NK-92 treated with Interleukin-12 subunit alpha and Interleukin-12 subunit beta, amount 100 ng/mL, for 24 hours (cell line): ENCODE measurements at regions not wholly inside any gene's neighbourhood (a gene's known extent, or its start where the extent isn't known, plus 50 kb on each side); places are given as distances from the start of the nearest gene placed in this dataset.
"Not testable (repeated sequence)": the region's sequence is repeated elsewhere in the genome, so short reads cannot be mapped to it uniquely, and the experiment has no call there.

Experiments used
- DNase-seq: peaks from one replicate; lab custom pipeline; 2025; lab: John Stamatoyannopoulos, UW

DNA sequence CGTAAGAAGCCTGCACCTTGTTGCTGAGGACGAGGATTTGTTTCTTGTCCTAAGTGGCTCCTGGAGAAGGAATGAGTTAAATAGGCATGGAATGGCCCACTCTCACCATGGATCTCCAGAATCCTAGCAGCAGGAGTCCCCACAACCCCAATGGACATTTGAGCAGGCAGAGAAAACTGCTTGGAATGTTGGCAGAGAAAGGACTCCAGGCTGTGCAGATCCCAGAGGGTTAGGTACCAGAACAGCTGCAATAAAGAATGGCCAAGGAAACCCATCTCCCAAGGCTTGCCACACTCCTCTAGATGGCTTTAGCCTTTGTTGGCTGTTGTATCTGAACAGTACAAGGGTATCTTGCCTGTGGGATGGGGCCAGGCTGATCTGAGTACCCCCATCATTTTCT, 1415.7 kb upstream of the ADGRB3 start:
- no peak for DNase-seq

DNA sequence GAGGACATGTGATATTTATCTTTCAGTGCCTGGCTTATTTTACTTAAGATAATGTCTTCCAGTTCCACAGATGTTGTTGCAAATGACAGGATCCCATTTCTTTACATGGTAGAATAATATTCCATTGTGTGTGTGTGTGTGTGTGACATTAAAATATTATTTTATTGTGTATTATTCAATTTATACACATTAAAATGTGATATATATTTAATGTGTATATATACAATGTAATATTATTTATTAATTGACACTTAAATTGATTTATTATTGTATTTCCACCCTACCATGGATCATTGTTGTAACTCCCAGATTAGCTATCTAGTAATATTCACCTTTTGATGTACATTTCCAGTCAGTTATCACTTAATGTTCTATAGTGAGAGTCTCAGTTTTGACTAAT, 1422.5 kb upstream of the ADGRB3 start:
- DNase-seq, result no peak

DNA sequence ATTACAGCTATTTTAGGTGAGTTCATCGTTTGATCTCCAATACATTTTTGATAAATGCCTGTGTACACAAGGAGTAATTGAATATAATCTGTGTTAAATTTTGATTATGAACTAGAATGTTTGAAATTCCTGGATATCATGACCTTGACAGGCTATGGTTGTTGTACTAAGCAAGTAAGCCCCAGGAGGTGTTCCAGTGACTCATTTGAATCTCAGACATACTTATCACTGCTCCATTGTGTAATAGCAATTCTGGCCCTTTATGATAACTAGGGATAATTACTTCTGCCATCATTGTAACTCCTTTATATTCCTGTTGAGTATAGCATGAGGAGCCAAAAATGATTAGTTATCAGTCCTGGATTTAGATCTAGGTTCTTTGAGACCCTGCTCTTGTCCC, 1424.6 kb upstream of the ADGRB3 start:
- no peak for DNase-seq

DNA sequence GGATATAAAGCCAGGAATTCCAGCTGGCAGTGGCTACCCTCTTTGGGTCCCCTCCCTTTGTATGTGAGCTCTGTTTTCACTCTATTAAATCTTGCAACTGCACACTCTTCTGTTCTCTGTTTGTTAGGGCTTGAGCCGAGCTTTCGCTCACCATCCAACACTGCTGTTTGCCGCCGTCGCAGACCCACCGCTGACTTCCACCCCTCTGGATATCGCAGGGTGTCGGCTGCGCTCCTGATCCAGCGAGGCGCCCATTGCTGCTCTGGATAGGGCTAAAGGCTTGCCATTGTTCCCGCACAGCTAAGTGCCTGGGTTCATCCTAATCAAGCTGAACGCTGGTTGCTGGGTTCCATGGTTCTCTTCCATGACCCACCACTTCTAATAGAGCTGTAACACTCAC, 1433.5 kb upstream of the ADGRB3 start:
- no peak for DNase-seq

DNA sequence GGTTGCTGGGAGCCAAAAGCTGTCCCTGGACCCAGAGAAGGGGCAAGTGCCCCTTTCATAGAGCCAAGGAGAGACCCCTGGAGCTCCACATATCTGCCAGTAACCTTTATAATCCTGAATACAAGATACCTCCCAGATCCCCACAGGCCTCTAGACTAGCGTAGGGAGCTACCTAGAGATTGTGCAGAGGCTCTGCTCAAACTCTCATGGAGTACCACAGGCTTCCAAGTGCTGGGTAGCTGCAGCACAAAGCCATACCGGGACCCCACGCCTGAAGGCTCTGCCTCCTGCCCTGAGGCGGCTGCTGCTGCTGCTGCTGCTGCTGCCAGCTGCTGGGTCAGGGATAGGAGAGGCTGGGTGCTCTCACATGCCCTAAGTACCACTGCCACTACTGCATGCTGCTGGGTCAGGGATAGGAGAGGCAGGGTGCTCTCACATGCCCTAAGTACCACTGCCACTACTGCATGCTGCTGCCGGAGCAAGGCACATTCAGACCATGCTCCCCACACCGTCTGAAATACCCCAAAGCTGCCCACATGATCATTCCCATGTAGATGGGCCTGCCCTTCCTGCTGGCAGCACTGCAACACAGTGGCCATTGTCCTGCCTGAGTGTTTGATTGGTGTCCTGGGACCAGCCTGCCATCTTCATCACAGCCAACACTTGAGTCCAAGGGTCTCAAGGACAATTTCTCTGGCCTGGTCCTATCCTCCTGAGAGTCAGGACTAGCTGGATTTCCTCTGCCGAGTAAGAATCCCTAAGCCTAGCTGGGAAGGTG, 1434.3 kb upstream of the ADGRB3 start:
- DNase-seq, result no peak

DNA sequence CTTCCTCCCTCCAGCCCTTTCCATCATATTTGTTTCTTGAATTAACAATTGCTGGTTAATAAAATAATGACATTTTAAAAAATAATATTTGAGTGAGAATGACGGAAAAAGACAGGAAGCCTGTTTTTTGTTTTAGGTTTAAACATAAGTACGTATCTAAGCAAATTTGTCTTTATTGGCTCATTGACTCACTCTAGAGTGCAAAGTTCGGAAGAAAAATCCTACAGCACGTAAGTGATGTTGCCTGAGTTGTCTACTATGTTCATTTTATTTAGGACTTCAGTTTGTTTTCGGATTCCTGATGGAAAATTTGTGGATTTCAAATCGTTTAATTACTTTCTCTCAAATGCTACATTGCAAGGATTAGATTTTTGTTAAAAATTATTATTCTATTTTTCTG, 1435.7 kb upstream of the ADGRB3 start:
- no peak for DNase-seq

DNA sequence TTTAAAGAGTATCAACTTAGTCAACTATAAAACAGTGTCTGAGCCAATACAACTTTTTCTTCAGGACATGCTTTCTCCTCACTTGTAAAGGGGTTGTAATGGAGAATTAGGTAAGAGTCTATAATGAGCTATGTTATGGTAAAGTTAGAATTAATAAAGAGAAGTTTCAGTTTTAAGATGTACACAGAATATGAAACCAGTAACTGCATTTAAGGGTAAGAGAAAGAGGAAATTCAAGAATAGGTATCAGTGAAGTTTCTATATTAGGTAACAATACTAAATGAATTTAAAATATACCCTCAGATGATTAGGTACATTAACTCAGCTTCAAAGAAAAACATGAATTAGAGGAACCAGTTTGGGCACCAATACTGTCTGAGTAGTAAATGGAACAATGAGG, 1444.3 kb upstream of the ADGRB3 start:
- DNase-seq, result no peak

DNA sequence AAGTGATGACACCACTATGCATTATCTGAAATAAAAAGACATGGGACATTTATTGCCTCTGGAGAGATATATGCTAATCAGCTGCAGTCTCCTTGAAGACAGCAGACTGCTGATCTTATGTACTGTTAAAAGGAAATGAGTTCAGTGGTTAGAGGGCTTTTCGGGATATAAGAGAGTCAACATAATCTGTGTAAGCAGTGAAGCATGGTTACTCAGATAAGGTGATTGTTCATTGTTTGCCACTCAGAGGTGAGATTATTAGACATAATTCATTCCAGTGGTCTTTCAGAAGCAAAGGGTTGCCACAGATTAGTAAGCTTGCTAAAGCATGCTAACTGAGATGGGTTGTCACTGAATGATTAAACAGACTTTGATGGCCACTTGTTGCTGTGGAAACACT, 1450.7 kb upstream of the ADGRB3 start:
- DNase-seq, result no peak

DNA sequence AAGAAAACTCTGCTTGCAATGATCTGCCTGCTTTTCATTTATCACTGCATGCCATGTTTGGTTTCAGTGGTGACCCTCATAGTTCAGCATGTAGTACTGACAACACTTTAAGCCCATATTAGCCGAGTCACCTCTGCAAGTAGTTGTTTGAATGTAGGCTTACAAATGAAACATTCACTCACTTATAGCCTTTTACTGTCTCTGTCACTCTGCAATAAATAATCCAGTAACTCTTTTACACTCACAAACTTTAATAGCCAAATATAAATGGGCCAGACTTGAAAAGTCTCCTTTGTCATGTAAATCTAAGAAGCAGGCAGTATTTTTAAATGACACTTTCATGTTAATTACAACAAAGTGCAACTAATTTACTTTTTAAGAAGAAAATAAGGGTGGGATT, 1460.0 kb upstream of the ADGRB3 start:
- no peak for DNase-seq

DNA sequence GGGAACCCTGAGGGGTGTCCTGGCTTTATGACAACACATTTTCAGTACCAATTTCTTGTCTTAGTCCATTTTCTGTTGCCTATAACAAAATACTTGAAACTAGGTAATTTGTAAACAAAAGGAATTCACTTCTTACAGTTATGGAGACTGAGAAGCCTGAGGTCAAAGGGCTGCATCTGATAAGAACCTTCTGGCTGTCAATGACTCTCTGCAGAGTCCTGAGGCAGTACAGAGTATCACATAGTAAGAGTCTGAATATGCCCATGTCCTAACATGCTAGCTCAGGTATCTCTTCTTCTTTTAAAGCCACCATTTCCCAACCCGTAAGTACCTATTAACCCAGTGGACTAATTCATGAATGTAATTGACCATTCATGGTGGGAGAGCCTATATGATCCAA, 1458.6 kb upstream of the EYS start:
- no peak for DNase-seq

DNA sequence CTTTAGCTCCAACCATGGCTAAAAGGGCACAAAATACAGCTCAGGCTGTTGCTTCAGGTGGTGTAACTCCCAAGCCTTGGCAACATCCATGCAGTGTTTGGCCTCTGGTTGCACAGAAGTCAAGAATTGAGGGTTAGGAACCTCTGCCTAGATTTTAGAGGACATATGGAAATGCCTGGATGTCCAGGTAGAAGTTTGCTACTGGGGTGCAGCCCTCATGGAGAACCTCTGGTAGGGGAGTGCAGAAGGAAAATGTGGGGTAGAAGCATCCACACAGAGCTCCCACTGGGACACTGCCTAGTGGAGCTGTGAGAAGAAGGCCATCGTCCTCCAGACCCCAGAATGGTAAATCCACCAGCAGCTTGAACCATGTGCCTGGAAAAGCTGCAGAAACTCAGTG, 1453.8 kb upstream of the EYS start:
- no peak for DNase-seq

DNA sequence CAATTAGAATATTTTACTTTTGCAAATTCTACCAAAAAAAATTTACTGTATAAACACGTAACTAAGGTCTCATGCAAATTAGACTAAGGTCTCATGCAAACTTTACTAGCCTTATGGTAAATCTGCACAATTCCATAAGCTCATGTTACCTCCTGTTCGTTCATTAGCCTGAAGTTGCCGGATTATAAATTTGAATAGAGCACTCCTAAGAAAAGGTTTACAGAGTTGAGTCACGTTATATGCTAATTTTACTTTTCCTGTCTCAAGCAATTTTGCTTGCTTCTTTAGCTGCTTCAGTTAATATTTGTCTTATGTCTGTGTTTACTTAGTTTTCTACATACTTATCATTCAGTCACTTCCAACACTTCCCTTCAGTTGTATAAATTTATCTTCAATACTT, 1434.0 kb upstream of the EYS start:
- DNase-seq, result no peak

DNA sequence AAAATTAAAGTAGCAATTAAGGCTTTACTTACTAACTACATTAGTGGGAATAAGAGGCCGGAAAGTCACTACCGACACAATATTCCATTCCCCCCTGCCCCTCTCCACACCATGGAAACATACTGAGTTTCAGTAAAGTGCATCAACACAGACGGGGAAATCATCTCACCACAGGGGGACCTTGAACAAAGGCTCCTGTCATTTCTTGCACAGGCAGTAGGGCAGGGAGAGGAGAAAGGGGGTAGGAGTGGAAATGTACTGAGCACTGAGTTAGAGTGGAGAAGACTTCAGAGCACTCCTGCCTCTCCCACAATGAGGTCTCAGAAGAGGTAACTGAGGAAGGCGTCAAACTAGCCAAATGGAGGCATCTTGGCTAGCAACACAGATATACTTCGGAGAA, 1426.9 kb upstream of the EYS start:
- no peak for DNase-seq

DNA sequence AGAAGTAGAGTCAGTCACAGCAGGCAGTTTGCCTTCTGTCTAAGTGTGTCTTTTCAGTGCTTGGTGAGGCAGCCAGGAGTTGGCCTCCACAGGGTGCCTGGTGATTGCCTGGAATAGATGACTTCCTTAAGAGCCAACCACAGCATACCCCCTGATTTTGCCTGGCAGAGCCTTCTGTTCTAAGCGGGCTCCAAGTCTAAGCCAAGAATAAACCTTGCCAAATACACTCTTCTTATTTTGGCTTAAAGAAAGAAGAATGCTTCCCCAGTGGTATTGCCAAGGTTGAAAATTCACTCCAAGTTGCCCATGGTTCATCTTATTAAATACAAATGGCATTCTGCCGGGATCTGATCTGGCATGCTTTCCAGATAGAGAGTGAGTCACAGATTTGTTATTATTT, 1424.8 kb upstream of the EYS start:
- no peak for DNase-seq

DNA sequence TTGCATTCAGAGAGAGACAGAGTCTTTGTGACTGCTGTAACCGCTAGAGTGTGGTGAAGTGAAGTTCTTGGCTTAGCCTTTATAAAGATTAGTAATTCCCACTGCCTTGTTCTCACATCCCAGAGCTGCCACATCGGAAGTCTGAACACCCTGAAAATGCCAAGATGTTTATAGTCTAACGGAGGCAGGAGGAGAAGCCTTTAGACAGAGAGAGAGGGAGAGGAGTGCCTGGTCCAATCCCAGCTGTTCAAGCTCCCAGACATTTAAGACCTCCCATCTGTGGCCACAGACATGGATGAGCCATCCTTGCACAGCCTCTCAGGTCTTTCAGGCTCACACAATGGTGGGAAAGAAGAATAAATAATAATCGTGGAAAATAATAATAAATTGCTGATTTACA, 1422.8 kb upstream of the EYS start:
- DNase-seq, result no peak

DNA sequence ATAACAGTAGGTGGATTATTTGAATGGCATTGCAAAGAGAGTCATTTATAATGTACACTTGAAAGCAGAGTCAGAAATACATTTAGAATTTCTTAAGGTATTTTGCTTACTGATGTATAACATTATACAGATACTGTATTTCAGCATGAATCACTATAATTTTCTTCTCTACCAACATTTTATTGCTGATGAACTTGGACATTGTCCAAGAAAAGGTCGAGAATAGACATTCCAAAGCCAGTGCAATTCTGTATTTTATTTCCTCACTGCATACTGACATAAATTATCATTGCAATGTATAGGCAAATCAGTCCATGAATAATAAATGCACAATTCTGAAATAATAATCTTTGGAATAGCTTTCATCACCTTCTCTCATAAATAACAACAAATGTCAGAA, 1420.0 kb upstream of the EYS start:
- DNase-seq, result no peak

DNA sequence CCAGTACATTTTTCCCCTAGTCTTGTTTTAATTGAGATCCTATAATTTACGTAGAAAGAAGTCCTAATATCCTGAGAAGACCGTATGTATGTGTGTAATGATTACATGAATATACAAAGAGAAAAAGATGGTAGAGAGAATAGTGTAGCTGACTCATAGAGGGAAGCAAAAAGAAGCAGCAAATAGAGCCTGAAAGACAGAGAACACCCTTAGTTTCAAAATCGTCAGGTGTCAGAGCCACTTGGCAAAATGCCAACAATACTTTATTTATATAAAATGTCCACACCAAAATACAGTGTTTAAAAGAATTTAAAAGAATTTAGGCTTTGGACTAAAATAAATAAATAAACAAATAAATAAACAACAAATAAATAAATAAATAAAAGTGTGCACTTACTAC, 1414.1 kb upstream of the EYS start:
- DNase-seq, result no peak

DNA sequence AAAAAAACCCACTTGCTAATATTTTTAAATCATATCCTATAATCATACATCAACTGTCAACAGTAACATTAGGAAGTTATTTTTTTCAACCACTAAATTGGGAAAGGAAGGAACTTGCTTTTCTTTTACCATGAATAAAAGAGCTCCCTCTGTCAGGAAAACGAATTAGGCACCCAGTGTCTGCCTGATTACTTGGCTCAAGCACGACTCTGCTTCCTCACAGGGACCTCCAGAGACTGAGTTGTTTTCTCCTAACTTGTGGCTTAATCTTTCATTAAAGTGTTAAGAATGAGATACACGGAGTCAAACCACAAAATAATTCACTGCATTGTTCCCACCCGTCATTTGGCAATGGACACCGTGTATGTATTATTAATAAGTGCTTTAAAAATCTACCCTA, 1405.1 kb upstream of the EYS start:
- no peak for DNase-seq

DNA sequence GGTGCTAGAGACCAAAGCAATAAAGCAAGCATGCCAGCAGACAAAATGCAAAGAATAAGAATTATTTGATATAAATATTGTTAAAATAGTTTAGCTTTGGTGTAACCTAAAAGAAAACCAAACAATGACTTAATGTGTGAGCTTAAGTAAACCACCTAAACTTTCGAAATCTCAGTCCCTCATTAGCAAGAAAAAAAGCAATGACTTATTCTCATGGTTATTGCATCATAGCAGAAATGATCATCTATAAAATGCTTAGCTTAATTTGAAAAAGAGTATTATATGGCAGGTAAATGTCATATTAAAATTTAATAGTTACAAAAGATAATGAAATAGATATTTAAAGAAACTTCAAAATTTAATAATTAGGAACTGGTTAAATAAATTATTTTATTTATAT, 1395.7 kb upstream of the EYS start:
- DNase-seq, result no peak

DNA sequence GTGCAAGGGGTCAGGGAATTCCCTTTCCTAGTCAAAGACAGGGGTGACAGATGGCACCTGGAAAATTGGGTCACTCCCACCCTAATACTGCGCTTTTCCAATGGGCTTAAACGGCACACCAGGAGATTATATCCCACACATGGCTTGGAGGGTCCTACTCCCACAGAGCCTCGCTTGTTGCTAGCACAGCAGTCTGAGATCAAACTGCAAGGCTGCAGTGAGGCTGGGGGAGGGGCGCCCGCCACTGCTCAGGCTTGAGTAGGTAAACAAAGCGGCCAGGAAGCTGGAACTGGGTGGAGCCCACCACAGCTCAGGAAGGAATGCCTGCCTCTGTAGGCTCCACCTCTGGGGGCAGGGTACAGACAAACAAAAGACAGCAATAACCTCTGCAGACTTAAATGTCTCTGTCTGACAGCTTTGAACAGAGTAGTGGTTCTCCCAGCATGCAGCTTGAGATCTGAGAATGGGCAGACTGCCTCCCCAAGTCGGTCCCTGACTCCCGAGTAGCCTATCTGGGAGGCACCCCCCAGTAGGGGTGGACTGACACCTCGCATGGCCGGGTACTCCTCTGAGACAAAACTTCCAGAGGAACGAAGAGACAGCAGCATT, 1388.7 kb upstream of the EYS start:
- DNase-seq, result not testable (repeated sequence)

DNA sequence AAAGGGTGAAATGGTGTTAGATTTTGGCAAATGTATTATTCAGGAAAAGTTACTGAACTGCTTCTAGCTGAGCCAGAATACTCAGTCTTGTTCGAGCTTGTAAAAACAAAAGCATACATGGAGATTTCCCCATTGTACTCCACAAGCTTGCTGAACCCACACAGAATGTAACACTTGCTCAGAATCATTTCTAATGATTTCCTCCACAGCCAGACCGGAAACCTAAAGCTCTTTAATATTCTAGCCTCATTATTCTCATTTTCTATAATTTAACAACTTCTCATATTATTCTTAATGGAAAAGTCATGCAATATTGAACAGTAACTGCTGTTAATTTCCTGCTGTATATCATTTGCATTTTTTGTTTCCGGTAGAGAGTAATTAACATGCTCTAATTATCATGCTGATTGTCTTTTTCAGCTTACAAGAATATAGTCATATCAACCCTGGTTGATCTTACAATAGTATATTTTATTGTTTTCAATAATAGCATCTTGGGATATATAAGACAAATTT, 1387.5 kb upstream of the EYS start:
- no peak for DNase-seq

DNA sequence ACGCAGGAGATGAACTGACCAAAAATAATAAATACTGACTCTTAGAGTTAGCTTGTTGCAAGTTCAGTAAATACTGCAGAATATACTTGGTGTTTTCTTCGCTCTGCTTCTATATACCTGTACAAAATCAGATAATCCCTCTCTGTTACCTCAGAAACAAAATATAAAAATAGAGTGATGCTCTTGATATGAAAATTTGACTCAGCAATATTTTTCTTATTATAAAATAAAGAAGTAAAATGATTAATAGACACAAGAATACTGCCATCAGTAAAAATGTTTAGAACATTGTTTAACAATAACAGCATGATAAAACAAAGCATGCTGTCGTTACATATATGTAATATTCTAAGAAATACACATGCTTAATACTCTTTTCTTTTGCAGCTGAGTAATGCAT, 1366.9 kb upstream of the EYS start:
- no peak for DNase-seq

DNA sequence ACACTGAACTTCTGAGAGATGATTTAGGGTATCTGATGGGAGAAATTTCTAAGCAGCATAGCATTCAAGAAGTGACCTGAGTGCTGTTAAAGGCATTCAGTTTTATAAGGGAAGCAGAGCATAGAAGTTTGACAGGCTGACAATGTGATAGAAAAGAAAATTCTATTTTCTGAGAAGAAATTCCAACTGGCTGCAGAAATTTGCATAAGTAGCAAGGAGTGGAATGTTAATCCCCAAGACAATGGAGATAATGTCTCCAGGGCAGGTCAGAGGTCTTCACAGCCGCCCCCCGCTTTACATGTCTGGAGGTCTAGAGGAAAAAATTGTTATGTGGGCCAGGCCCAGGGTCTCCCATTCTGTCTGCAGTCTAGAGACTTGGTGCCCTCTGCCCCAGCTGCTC, 1361.8 kb upstream of the EYS start:
- DNase-seq, result no peak

DNA sequence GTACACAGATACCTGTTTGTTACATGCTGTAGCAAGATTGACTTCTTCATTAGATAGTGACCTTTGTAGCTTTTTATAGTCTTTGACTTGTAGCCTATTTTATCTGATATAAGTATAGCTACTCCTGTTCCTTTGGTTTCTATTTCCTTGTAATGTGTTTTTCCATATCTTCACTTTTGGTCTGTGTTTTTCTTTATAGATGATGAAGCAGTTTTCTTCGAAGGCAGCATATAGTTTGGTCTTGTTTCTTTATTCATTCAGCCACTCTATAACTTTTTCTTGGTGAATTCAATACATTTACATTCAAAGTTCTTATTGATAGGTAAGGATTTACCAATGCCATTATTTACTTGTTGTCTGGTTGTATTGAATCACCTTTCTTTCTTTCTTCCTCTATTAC, 1357.3 kb upstream of the EYS start:
- DNase-seq, result no peak
